GM10248 (cell line): ENCODE measurements at regions not wholly inside any gene's neighbourhood (a gene's known extent, or its start where the extent isn't known, plus 50 kb on each side); places are given as distances from the start of the nearest gene placed in this dataset.
A peak's percentile ranks its signal among the peaks of the same experiment; 100 is the strongest.

ENCODE experiments used
- CTCF ChIA-PET: fragments of 300-600 bp; sonication (Branson Sonifier 250); formaldehyde crosslinking; extraction: SDS; loops from one replicate; lab custom pipeline; 2021; ENCODE audit warnings: antibody characterized with exemption; lab: Yijun Ruan, JAX
- POLR2A ChIA-PET: fragments of 350-650 bp; sonication (Branson Sonifier 250); formaldehyde crosslinking; extraction: SDS; loops from one replicate; lab custom pipeline; 2020; ENCODE audit warnings: antibody characterized with exemption; lab: Yijun Ruan, JAX
- DNase-seq: peaks from one replicate; pipeline ENCODE4 v3.0.0; 2012; ENCODE audit errors: extremely low spot score
- CTCF ChIP-seq: IDR thresholded peaks from 2 replicates; pipeline ENCODE4 v1.5.1; 2012; ENCODE audit warnings: mild to moderate bottlenecking, low read depth; ENCODE audit errors: extremely low read depth, missing control alignments, control extremely low read depth

GRCh38 chr5:40378396-40379177, 301.1 kb upstream of the PTGER4 start:
- CTCF ChIA-PET, result no interaction called here
- POLR2A ChIA-PET, result interaction anchor here (0.6 kb wide), 1 partner anchor 454 kb away, joined by 3 read pairs; no protein-coding TSS in a partner anchor
- DNase-seq, result no peak
- no peak for TF ChIP-seq CTCF

- CTCF ChIA-PET, result interaction anchor here (1.2 kb wide), 1 partner anchor 26 kb away, joined by 3 read pairs; no protein-coding TSS in a partner anchor
- no peak for TF ChIP-seq CTCF
- POLR2A ChIA-PET, result no interaction called here
- DNase-seq, result peak; percentile 22
Observed at GRCh38 chr5:40376566-40376965, 303.1 kb upstream of the PTGER4 start.

- ChIA-PET POLR2A (no interaction called here), CTCF (interaction anchor here (1.0 kb wide), 1 partner anchor 15 kb away, joined by 3 read pairs; no protein-coding TSS in a partner anchor)
- no peak for TF ChIP-seq CTCF
- no peak for DNase-seq
Observed at GRCh38 chr5:40374853-40375252, 304.9 kb upstream of the PTGER4 start.

GRCh38 chr5:40368200-40368599, 311.5 kb upstream of the PTGER4 start:
- POLR2A ChIA-PET, result no interaction called here
- no peak for DNase-seq
- CTCF ChIA-PET, result no interaction called here
- no peak for TF ChIP-seq CTCF

- DNase-seq, result no peak
- ChIA-PET CTCF (no interaction called here), POLR2A (no interaction called here)
- TF ChIP-seq CTCF, result no peak
Observed at GRCh38 chr5:40367255-40367654, 312.5 kb upstream of the PTGER4 start.

GRCh38 chr5:40365342-40366330, 314.1 kb upstream of the PTGER4 start:
- no peak for DNase-seq
- TF ChIP-seq CTCF, result no peak
- ChIA-PET POLR2A (no interaction called here), CTCF (no interaction called here)
